Keratinocyte (primary cell): ENCODE measurements at regions not wholly inside any gene's neighbourhood (a gene's known extent, or its start where the extent isn't known, plus 50 kb on each side); places are given as distances from the start of the nearest gene placed in this dataset.

ENCODE experiments used
- EZH2 ChIP-seq: IDR thresholded peaks from one replicate; pipeline ENCODE4 v1.6.1; 2012; ENCODE audit warnings: inconsistent platforms, mild to moderate bottlenecking, low read length, moderate library complexity
- TF ChIP-seq, protein P1 (sequence below), 3 experiments: IDR thresholded peaks in 1 of 3; conservative IDR thresholded peaks in 1 of 3; optimal IDR thresholded peaks in 1 of 3; 2 replicates in 2 of 3; 3 replicates in 1 of 3; pipeline versions ENCODE3 to v1.5.1; 2011; ENCODE audit warnings: low read length in 3 of 3, mild to moderate bottlenecking in 3 of 3, moderate library complexity in 2 of 3, control low read depth in 1 of 3, inconsistent platforms in 1 of 3; ENCODE audit not compliant: insufficient read depth in 2 of 3; ENCODE audit errors: extremely low read depth in 1 of 3

DNA sequence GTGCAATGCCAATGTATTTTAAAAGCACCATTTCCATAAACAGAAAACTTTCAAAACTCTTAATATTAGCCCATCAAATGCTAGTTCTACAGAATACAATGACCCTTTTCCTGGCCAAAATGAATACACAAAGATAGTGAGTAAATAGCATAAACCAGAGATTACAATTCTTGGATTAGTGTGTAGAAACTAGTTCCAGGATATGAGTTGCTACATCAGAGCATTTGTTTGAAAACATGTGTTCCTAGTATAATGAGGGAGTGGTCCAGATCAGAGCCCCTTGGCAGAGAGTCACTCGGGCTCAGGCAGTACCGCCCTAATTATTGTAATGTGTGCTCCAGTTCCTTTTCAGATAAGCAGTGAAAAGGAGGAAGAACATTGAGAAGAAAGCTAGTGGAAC is 63.7 kb upstream of the COL21A1 start:
- TF ChIP-seq, protein P1, sequence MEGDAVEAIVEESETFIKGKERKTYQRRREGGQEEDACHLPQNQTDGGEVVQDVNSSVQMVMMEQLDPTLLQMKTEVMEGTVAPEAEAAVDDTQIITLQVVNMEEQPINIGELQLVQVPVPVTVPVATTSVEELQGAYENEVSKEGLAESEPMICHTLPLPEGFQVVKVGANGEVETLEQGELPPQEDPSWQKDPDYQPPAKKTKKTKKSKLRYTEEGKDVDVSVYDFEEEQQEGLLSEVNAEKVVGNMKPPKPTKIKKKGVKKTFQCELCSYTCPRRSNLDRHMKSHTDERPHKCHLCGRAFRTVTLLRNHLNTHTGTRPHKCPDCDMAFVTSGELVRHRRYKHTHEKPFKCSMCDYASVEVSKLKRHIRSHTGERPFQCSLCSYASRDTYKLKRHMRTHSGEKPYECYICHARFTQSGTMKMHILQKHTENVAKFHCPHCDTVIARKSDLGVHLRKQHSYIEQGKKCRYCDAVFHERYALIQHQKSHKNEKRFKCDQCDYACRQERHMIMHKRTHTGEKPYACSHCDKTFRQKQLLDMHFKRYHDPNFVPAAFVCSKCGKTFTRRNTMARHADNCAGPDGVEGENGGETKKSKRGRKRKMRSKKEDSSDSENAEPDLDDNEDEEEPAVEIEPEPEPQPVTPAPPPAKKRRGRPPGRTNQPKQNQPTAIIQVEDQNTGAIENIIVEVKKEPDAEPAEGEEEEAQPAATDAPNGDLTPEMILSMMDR (optimal IDR thresholded peaks at IDR 0.05 in 1 of 3, IDR thresholded peaks at IDR 0.05 in 1 of 3, conservative IDR thresholded peaks at IDR 0.05 in 1 of 3; ENCODE audit: extremely low read depth in 1 of 3, insufficient read depth in 2 of 3, low read length in 3 of 3), result no peak
- no peak for TF ChIP-seq EZH2
